Keratinocyte (primary cell): ENCODE measurements at regions not wholly inside any gene's neighbourhood (a gene's known extent, or its start where the extent isn't known, plus 50 kb on each side); places are given as distances from the start of the nearest gene placed in this dataset.

Experiments
- CTCF ChIP-seq, 3 experiments: IDR thresholded peaks in 1 of 3; conservative IDR thresholded peaks in 1 of 3; optimal IDR thresholded peaks in 1 of 3; 2 replicates in 2 of 3; 3 replicates in 1 of 3; pipeline versions ENCODE3 to v1.5.1; 2011; ENCODE audit warnings: low read length in 3 of 3, mild to moderate bottlenecking in 3 of 3, moderate library complexity in 2 of 3, control low read depth in 1 of 3, inconsistent platforms in 1 of 3; ENCODE audit not compliant: insufficient read depth in 2 of 3; ENCODE audit errors: extremely low read depth in 1 of 3
- EZH2 ChIP-seq: IDR thresholded peaks from one replicate; pipeline ENCODE4 v1.6.1; 2012; ENCODE audit warnings: inconsistent platforms, mild to moderate bottlenecking, low read length, moderate library complexity

GRCh38 chrX:84876876-84877275, 126.8 kb upstream of the APOOL start:
- no peak for TF ChIP-seq EZH2
- TF ChIP-seq CTCF (optimal IDR thresholded peaks at IDR 0.05 in 1 of 3, IDR thresholded peaks at IDR 0.05 in 1 of 3, conservative IDR thresholded peaks at IDR 0.05 in 1 of 3; ENCODE audit: extremely low read depth in 1 of 3, insufficient read depth in 2 of 3, low read length in 3 of 3): no peak
